Stimulated activated CD4-positive, alpha-beta T cell treated with anti-CD3 and anti-CD28 coated beads, Interleukin-15, amount 100 ng/mL, for 24 hours (primary cell): ENCODE measurements at regions not wholly inside any gene's neighbourhood (a gene's known extent, or its start where the extent isn't known, plus 50 kb on each side); places are given as distances from the start of the nearest gene placed in this dataset.

Source experiments
- DNase-seq: peaks from one replicate; pipeline ENCODE4 v3.0.0-alpha.2; 2020

DNA sequence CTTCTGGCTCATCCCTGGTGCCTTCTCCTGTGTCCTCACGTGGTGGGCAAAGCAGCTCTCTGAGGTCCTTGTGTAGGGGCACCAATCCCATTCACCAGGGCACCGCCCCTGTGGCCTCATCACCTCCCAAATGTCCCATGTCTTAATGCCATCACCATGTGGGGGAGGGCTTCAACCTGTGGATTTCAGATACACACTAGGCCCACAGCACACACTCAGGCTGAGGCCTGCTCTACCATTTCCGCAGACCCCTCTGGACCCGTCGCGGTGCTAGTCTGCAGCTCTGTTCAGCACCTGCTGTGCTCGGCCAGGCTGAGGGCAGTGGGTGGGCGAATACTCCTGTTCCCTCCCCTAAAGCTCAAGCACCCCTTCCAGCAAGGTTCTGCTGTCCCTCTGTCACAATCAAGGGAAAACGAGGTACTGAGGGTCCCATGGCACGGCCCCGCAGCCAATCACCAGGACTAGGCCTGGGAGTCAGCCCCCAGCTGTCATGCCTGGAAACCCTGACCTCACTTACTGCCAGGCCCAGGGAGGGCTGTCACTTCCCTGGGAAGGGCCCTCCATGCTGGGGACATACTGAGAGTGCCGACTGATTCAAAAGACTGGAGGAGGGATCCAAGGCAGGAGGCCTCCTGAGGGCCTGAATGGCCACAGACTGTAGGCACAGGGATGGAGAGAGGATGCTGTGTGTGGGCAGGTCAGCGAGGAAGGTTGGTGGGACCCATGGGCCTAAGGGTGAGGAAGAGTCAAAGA lies 123.8 kb upstream of the RET start:
- DNase-seq, result no peak

DNA sequence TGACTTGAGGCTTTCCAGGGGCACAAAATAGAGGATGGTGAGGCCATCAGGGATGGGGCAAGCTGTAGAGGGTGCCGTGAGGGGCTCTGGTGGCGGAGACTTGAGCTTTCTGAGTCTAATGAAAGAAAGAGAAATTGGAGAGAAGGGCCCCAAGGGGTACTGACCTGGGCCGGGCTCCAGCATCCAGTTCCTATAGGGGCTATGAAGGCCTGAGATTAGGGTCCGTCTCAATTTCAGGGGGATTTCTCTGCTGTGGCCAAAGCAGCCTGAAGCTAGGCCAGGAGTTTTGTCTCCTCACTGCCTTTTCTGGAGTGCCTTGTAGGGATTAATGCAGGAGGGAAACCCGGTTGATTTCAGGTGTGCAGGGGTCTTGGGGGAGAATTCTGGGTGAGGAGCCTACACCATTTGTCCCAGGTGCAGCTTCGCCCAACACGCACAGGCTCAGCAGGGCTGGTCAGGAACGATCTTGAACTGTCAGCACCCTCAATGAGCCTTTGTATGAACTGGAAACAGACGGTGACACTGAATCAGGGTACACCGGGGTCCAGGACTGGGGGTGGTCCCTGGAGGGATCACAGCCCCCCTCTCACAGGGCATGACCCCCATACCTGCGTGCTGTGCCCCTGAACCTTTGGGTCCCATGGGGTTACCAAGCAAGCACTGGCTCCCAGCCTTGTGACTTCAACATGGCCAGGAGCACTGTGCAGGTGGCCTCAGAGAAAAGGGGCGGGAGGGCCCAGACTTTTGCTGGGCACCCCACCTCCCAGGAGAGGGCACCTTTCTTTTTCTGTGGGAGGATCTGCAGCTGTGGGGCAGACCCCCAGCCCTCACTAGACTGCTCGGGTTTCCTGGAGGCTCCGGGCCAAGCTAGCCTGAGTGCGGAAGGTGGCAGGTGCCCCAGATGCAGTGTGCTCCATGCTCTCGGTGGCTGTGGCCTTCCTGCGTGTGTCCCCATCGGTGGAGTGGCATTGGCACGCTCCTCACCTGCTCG lies 122.9 kb upstream of the RET start:
- no peak for DNase-seq

DNA sequence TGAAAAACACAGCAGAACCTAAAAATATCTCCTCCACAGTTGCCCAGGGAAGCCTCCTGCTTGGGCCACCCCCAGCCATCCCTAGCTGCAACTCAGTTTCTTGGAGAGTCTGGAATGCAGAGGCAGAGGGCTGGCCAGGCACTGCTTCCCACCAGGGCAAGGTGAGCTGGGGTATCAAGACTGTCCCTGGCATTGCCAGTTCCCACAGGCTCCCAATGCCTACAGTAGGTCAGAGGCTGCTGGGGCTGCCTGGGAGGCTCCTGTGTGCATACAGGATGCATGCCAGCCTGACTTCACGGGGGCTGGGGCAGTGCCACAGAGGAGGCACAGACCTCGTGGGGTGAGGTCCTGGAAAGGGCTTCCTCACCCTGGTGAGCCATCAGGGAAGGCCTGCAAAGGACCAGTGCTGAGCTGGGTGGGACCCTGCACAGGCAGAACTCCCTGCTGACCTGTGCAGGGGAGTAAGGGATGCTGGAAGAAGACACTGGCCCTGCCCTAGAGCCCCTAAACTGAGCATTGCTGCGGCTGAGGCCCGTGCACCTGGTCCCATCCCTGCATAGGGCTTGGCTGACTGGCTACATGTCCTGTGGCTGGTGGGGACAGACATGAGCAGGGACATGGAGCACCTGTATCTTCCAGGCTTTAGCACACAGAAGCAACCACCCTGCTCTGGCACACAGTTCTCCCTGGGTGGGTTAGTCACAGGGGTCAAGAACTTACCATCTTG lies 121.9 kb upstream of the RET start:
- DNase-seq, result no peak

DNA sequence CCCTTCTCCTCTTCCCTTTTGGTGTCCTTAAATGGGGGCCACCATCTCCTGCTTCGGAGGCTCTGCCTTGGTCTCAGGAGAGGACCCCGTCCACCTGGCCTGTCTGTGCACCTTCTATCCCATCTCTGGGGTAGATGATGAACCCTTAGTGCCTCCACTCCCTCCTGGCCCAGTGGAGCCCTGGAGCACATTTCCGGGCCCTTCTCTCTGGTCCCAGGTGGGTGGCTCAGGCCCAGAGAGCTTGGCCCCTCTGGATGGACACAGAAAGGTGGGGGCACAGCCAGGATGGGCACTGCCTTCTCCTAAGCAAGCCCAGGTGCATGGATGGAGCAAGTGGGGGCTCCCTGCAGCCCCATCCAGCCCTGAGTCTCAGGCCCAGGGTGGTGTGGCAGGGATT lies 121.4 kb upstream of the RET start:
- no peak for DNase-seq

DNA sequence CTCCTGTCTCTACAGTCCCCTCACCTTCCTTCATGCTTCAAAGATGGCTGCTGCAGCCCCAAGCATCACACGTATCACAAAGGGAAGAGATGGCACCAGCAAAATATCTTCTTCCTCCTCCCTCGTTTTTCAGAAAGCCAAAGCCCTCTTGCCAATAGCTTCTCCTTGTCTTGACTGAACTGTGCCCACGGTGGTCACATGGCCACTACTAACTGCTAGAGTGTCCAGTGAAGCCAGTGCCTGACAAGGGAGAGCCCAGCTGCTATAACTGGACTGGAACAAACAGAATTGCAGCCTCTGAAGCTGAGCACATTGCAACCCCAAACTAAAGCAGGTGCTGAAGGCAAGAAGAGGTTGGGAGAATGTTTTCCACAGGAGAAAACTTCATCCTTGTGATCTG lies 120.8 kb upstream of the RET start:
- DNase-seq, result no peak

DNA sequence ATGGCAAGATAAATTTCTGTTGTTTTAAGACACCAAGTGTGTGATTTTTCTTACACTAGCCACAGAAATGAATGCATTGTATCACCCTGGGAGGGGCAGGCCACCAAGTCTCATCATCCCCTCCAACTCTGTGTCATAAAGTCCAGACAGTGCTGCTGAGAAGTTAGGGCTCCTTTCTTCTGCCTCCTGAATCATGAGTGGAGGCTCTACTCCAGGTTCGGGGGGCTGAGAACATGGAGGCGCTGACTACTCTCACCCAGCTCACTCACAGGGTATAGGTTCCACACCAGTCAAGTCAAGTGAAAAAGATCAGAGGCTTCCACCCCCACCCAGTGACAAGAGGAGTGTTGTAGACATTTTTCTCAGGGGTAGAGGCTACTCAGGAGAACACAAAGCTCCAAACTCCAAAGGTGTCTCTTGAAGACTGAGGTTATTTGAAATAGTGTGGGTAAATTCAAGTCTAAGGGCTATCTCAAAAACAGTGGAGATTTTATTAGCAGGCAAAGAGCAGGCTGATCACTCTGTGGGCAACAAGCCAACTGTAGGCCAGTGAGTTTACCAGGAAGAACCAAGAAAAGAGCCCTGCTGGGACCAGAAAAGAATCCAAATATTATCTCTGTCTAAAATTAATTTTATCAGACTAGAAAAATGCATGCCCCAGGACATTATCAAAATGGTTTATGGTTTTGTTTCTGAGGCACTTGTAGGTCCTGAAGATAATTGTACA lies 118.6 kb upstream of the RET start:
- DNase-seq, result no peak

DNA sequence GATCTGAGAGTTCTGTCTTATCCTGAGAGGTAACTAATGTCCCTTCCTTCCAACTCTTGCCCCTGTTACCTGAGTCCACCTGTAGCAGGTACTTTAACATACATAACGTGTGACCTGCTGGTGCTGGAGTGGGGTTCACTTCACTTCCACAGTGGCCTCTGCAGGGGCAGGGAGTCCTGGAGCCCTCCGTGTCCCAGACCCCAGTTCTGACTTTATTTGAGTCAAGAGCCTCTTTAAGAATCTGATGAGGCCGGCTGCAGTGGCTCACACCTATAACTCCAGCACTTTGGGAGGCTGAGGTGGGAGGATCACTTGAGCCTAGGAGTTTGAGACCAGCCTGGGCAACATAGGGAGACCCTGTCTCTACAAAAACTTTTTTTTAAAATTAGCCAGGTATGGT lies 117.0 kb upstream of the RET start:
- no peak for DNase-seq

DNA sequence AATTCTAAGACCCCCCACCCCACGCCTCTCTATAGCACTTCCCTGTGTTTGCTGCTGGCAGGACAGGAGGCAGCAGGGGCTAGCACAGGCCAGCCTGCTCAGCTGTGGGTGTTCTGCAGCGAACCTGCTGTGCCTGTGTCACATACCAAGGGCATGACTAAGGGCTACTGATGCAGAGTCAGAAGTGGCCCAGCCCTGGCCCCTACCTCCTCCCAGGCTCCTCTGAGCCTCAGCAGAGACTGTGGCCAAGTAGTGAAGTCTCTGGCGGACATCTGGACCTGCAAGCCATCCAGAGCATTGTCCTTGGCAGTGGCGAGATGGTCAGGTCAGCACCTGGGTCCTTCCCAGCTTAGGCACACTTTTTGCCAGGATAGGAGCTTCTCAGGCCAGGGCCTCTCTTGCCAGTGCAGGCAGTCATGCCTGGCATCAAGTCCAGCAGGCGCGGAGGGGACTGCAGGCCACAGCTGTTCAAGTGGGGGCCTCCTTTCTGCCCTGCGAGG lies 116.3 kb upstream of the RET start:
- no peak for DNase-seq

DNA sequence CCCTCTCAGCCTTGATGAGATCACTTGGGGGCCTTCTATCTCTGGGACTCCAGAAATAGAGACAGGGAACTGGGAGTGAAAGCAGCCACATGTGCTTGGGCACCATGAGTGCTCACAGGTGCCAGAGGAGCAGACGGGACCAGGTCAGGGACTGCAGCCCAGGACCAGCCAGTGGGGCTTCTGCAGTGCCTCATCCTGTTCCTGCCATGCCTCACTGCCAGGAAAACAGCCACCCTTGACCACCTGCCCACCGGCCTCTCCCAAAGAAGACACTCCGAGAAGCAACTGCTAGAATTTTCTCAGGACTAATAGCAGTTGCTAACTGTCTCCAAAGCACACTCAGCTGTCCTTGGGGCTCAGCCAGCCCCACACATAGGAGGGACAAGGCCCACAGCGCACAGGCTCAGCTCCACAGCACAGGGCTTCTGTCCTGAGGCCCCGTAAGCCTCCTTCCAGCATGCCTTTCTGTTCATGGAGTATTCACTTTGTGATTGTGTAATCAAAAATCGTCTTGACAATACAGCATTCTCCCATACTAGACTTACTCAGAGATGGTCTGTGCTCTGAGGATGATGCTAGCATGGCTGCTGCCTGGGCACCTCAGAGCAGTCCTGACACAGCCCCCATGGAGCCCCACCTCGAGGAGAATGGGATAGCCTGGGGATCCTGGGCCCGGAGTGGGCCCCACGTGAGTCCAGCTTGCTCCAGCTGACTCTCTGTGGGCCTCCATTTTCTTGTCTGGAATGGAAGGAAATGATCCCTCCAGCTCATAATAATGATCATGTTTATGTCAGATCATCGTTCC lies 115.7 kb upstream of the RET start:
- DNase-seq, result no peak

DNA sequence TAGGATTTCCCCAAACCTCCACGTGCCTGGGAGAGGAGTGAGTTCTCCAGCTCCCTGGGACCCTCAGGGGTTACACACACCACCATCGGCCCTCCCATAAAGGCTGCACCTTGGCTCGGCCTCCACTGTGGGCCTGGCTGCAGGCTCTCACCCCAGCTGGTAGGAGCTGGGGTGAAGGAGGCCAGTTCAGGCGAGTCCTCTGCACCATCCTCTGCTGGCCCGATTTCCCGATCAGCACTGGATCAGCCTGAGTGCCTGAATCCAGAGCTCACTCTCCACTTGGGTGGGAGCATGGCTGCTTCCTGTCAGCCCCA lies 115.1 kb upstream of the RET start:
- DNase-seq, result no peak

DNA sequence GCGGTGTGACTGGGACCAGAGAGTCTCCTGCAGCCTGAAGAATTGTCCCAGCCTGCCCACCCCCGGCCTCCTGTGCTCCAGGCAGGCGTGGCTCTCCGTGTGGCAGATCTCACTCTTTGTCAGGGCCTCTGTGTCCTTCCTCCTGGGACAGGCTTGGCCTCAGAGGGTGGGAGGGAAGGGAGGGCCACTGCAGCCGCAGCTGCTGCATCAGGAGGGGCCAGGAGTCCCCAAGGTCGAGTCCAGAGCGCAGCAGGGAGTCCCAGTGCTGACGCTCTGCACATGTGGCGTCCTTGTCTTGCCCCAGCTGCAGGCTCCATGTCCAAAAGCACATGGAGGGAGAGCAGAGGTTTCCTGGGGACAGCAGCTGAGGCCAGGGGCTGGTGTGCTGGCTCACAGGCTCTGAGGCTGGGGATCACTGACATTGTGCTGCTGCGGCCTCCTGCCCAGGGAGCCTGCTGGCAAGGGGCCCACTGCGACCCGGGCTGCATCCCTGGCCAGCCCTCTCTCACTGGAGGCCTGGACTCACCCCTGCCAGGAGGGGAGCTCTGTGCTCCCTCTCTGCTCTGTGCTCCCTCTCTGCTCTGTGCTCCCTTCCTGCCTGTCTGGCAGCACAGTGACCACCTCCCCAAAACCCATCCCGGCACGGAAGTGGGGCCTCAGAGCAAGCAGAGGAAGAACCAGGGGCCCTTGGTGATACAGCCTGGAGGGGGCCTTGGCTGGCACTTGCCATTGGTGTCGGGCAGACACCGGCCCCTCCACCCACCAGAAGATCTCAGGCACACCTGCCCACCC lies 114.6 kb upstream of the RET start:
- no peak for DNase-seq

DNA sequence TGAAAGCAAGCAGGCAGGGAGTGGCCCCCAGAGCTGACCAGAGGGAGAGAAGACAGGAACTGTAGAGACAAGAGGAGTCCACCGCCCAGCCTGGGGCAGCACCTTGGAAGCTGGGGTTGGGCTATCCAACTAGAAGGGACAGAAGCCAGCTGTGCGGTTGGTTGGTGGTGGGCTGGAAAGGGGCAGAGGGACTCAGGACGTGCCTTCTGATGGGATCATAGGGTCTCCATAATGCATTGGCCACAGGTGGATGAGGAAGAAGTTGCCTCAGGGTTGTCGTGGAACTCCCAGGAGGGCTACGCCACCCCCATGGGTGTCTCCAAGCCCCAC lies 114.0 kb upstream of the RET start:
- no peak for DNase-seq

DNA sequence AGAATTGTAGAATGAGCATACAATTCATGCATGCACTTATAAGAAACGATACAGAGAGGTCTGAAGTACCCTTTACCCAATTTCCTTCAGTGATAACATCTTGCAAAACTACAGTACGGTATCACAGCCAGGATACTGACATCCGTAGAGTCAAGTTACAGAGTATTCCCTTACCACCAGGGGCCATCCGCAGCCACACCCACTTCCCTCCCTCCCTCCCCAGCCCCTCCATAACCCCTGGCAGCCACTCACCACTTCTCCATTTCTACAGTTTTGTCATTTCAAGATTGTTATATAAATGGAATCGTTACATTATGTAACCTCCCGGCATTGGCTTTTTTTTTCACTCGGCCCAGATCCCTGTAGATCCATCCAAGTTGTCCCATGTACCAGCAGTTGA lies 113.6 kb upstream of the RET start:
- no peak for DNase-seq

DNA sequence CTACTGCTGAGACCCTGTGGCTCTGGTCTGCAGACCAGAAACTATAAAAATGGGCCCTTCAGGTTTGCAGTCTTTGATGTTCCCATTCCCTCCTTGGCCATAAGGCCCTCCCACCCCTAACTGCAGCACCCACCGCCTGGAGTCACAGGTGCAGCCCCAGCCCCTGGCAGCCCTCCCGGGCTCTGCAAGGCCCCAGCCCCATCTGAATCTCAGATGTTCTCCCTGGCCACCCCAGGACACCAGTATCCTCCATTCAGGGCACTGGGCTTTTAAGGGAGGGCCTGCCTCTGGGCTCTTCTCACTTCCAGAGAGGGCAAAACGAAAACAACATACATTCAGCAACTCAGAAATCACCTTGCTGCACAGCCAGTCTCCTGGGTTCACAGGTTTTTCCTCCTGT lies 107.7 kb upstream of the RET start:
- no peak for DNase-seq

DNA sequence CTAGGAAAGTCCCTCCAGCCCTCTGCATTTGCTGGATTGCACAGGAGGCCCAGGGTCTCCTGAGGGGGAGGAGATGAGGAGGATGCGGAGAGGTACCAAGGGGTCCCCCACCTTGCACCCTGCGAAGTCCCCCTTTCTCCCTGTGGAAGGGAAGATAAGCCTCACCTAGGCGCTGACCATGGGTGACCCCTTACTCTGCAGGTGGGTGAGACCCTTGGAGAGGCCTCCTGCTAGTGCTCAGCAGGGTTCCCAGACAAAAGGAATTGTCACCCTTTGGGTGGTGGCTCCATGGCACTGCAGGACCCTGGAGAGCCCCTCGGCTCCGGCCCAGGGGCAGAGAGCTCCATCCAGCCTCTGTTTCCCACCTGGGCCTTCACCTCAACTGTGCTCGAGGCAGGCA lies 107.0 kb upstream of the RET start:
- no peak for DNase-seq

DNA sequence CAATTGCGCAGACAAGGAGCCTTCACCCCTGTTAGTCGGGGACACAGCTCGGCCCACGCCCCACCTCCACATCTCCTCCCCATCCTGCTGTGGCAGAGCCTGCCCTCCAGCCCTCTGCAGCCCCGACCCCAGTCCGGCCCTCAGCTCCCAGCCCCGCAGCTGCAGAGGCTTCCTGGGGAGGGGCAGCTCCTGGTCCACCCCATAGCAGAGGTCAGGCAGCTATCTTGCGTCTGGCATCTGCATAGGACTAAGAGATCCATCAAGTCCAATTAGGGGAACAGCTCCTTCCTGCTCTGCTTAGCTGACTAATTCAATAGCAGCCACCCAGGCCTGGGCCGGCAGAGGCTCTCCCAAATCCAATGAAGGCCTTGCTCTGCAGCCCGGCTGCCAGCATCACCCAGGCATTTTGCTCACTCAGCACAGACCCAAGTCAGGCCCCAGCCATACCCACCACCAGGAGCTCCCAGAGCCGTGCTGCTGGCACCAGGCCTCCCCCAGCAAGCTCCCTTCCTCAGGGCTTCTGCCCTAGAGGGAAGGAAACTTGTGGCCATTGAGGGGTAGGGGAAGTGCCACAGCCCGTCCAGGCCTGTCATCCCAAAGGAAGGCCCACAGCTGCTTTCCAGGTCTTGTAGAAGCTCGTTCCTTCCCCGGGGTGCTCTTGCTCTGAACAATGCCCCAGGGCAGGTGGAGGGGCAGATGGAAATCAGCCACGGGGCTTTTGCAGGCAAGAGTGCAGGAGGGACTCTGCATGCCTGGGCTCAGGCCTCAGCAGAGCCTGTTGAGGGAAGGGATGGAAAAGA lies 106.2 kb upstream of the RET start:
- DNase-seq, result no peak

DNA sequence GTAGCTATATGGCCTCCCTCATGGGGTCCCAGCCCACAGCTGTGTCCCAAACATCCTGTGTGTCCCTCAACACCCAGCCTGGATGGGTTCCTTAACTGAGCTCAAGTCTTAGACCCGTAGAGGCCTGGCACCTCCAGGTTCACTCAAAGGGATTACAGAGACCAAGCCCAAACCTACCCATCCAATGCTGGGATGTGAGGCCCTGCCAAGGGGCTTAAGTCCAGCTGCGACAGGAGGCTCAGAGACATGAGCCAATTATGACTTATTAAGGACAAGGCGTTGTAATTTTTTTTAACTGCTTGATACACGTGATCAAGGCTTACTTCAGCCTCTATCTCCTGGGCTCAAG lies 105.6 kb upstream of the RET start:
- no peak for DNase-seq

DNA sequence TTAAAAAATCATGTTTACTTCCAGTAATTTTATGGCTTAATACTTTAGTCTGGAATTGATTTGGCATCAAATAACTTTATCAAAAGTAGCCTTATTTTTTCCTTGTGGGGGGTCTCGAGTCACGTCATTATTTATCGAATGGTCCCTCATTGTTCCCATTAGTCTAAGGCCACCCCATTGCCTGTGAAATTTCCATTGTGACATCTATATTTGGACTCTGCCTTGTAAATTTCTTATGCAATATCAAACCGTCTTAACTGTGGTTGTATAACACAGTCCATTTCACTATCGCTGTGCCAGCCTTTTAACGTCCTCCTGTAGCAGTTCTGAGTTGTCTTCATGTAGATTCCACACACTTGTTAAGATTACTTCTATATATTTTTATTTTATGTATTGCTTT lies 103.9 kb upstream of the RET start:
- DNase-seq, result no peak

DNA sequence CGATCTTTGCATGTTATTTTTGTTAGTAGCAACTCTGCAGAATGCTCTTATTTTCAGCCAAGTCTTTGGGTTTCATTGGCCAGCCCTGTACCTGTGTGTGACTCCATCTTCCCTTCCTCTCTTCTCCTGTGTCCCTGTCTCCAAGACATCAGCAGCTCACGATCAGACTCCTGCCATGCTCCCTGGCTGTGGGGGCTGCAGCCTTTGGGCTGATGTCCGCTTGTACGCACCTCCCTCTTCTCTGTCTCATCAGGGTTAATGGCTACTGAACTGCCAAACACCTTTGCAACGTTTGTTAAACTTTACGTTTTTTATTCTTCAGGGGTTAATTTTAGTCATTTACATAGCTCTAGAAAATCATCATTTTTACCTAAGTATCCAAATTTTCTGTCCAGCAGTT lies 103.5 kb upstream of the RET start:
- DNase-seq, result no peak

DNA sequence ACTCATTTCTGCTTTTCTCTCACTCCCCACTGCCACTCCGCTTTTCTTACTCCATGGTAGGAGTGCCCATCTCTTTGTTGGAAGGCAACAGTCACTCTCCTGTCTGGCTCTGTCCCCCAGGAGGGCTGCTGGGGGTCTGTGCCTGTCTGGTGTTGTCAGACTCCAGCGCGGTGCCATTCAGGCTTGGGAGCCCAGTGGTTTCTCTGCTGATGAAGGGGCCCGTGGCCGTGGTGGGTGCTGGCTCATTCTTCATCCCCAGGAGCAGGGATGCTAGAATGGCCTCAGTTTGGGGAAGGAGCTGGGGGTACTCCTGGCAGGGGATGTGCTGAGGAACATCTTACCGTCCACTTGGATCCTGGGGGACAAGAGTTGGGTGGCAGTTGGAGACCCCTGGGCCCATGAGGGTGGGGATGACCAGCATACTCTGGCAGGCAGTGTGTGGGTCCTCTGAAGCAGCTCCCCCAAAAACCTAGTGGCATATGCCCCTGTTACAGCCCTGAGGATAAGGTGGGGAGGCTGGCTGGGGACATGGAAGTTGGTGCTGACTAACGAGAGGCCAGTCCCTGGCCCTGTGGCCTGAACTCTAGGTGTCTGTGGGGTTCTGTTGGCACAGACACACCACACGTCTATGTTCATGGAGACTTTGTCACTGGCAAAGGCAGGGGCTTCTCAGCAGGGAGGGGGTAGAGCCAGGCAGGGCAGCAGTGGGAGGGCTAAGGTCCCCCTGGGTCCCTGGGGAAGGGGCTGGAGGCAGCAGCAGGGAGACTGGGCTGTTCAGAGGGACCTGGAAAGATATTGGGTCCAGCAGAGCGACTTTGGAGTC lies 102.8 kb upstream of the RET start:
- no peak for DNase-seq
